MM.1S (cell line): ENCODE measurements at regions not wholly inside any gene's neighbourhood (a gene's known extent, or its start where the extent isn't known, plus 50 kb on each side); places are given as distances from the start of the nearest gene placed in this dataset.

Experiments
- CTCF ChIP-seq: fragments of 300-600 bp; sonication (generic); IDR thresholded peaks from 2 replicates; pipeline ENCODE4 v1.5.1; 2016; ENCODE audit warnings: antibody characterized with exemption, low read length, mixed read lengths
- EZH2 ChIP-seq: fragments of 300-600 bp; sonication (generic); optimal IDR thresholded peaks from 2 replicates; pipeline ENCODE3; 2017; ENCODE audit warnings: low read depth, mild to moderate bottlenecking, antibody characterized with exemption, low read length, mixed read lengths

- TF ChIP-seq CTCF: no peak
- TF ChIP-seq EZH2: no peak
These were observed 50.8 kb upstream of the ZDHHC17 start for GRCh38 chr12:76713130-76713529.
